ENCODE measurements at regions not wholly inside any gene's neighbourhood (a gene's known extent, or its start where the extent isn't known, plus 50 kb on each side); places are given as distances from the start of the nearest gene placed in this dataset.

DNA sequence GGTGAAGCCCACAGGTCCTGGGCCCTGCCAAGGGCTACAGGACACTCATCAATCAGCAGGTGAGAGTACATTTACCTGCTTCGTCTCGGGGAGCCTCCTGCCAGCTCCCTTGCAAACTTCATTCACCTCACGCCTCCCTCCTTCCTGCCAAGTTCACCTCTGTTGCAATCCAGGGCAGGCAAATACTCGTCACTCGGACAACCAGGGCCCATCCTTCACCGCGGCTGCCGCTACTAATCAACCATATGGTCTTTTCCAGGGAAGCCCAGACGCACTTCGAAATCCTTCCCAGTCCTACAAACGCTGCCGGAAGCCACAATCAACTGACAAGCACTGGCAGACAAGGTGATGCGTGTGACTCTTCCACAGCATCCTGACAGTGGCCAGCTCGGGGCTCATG is 200.7 kb upstream of the NSMCE3 start:
- dilution Hi-C loops (cut with MboI; ENCODE audit: extremely low pct_ligation_motif_present, low sequenced_read_pairs) (no loop called here), intact Hi-C loops (cut with micrococcal nuclease) (no loop called here)
- Histone ChIP-seq H3K36me3 (ENCODE audit: control insufficient read depth in 2 of 2, extremely low read depth in 1 of 2, insufficient read depth in 2 of 2, low read length in 2 of 2) (no peaks in the 10 kb centered on the region), H3K79me2 (ENCODE audit: control insufficient read depth, insufficient read depth, low read length) (no peaks in the 10 kb centered on the region), H4K20me1 (replicated peaks; ENCODE audit: control insufficient read depth, extremely low read depth, insufficient read depth, low read length) (no peaks in the 10 kb centered on the region), H3K9me1 (replicated peaks; ENCODE audit: control insufficient read depth, extremely low read depth, insufficient read depth, low read length) (no peaks in the 10 kb centered on the region), H3K4me3 (replicated peaks in 1 of 3; ENCODE audit: insufficient read depth in 1 of 3, low read depth in 1 of 3, low read length in 3 of 3) (no peak overlapping the region), H3K27ac (ENCODE audit: insufficient read depth, low read depth, low read length) (no peak overlapping the region), H2AFZ (ENCODE audit: low read depth, low read length) (no peak overlapping the region), H3K4me2 (ENCODE audit: insufficient read depth, low read length) (no peak overlapping the region), H3K27me3 (ENCODE audit: control insufficient read depth in 2 of 2, insufficient read depth in 2 of 2, low read length in 2 of 2) (no peaks in the 10 kb centered on the region), H3K9me3 (replicated peaks; ENCODE audit: control insufficient read depth, insufficient read depth, low read length) (no peaks in the 10 kb centered on the region), H3K4me1 (ENCODE audit: control insufficient read depth, extremely low read depth, insufficient read depth, low read length) (no peaks in the 10 kb centered on the region), H3K9ac (replicated peaks; ENCODE audit: extremely low read depth, insufficient read depth, low read length) (no peak overlapping the region)
- POLR2A ChIA-PET: no interaction called here
- FAIRE-seq: no peak
- TF ChIP-seq JUN (IDR thresholded peaks at IDR 0.05; ENCODE audit: borderline replicate concordance, insufficient read depth, insufficient read length, low read depth): no peak
- TF ChIP-seq, protein P1, sequence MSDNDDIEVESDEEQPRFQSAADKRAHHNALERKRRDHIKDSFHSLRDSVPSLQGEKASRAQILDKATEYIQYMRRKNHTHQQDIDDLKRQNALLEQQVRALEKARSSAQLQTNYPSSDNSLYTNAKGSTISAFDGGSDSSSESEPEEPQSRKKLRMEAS (IDR thresholded peaks at IDR 0.05; ENCODE audit: insufficient read depth, insufficient read length): no peak
- DNase-seq (ENCODE audit: low read depth, low spot score): no peak
- no TSS peak for BruUV-seq (replicated peaks)
- CTCF ChIA-PET: no interaction called here

DNA sequence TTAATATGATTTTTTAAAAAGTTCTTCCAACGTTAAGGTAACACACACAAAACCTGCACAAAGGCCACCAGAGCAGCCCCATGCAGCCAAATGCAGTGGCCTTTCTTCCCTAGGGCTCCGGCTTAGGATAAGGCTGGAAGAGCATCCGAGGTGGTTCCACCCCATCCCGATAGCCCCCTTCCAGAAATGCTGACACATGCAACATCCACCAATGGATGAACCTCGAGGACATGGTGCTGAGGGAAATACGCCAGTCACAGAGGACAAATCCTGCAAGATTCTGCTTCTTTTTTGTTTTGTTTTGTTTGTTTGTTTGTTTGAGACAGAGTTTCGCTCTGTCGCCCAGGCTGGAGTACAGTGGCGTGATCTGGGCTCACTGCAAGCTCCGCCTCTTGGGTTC is 199.3 kb upstream of the NSMCE3 start:
- Histone ChIP-seq H2AFZ (ENCODE audit: low read depth, low read length) (no peak overlapping the region), H3K9me1 (replicated peaks; ENCODE audit: control insufficient read depth, extremely low read depth, insufficient read depth, low read length) (no peaks in the 10 kb centered on the region), H3K27ac (ENCODE audit: insufficient read depth, low read depth, low read length) (no peak overlapping the region), H3K27me3 (ENCODE audit: control insufficient read depth in 2 of 2, insufficient read depth in 2 of 2, low read length in 2 of 2) (no peaks in the 10 kb centered on the region), H3K79me2 (ENCODE audit: control insufficient read depth, insufficient read depth, low read length) (no peaks in the 10 kb centered on the region), H3K4me3 (replicated peaks in 1 of 3; ENCODE audit: insufficient read depth in 1 of 3, low read depth in 1 of 3, low read length in 3 of 3) (no peak overlapping the region), H3K36me3 (ENCODE audit: control insufficient read depth in 2 of 2, extremely low read depth in 1 of 2, insufficient read depth in 2 of 2, low read length in 2 of 2) (no peaks in the 10 kb centered on the region), H3K9me3 (replicated peaks; ENCODE audit: control insufficient read depth, insufficient read depth, low read length) (no peaks in the 10 kb centered on the region), H3K9ac (replicated peaks; ENCODE audit: extremely low read depth, insufficient read depth, low read length) (no peak overlapping the region), H4K20me1 (replicated peaks; ENCODE audit: control insufficient read depth, extremely low read depth, insufficient read depth, low read length) (no peaks in the 10 kb centered on the region), H3K4me2 (ENCODE audit: insufficient read depth, low read length) (no peak overlapping the region), H3K4me1 (ENCODE audit: control insufficient read depth, extremely low read depth, insufficient read depth, low read length) (no peaks in the 10 kb centered on the region)
- dilution Hi-C loops (cut with MboI; ENCODE audit: extremely low pct_ligation_motif_present, low sequenced_read_pairs): no loop called here
- POLR2A ChIA-PET: no interaction called here
- intact Hi-C loops (cut with micrococcal nuclease): no loop called here
- CTCF ChIA-PET: no interaction called here
- FAIRE-seq (no peak), DNase-seq (ENCODE audit: low read depth, low spot score) (no peak)
- TF ChIP-seq MYC (IDR thresholded peaks at IDR 0.05; ENCODE audit: low read depth, low read length) (no peak), EZH2 (IDR thresholded peaks at IDR 0.05; ENCODE audit: borderline replicate concordance, low read depth, low read length, severe bottlenecking) (no peak), FOS (IDR thresholded peaks at IDR 0.05; ENCODE audit: borderline replicate concordance, insufficient read depth, low read length) (no peak), GATA2 (IDR thresholded peaks at IDR 0.05; ENCODE audit: insufficient read depth, insufficient read length, low read depth, low read length) (no peak), JUN (IDR thresholded peaks at IDR 0.05; ENCODE audit: borderline replicate concordance, insufficient read depth, insufficient read length, low read depth) (no peak), POLR2AphosphoS5 (IDR thresholded peaks at IDR 0.05; ENCODE audit: insufficient read depth, low read depth, low read length) (no peak), POLR2A (IDR thresholded peaks at IDR 0.05; ENCODE audit: low read depth, low read length) (no peak)
- TF ChIP-seq, protein P2, sequence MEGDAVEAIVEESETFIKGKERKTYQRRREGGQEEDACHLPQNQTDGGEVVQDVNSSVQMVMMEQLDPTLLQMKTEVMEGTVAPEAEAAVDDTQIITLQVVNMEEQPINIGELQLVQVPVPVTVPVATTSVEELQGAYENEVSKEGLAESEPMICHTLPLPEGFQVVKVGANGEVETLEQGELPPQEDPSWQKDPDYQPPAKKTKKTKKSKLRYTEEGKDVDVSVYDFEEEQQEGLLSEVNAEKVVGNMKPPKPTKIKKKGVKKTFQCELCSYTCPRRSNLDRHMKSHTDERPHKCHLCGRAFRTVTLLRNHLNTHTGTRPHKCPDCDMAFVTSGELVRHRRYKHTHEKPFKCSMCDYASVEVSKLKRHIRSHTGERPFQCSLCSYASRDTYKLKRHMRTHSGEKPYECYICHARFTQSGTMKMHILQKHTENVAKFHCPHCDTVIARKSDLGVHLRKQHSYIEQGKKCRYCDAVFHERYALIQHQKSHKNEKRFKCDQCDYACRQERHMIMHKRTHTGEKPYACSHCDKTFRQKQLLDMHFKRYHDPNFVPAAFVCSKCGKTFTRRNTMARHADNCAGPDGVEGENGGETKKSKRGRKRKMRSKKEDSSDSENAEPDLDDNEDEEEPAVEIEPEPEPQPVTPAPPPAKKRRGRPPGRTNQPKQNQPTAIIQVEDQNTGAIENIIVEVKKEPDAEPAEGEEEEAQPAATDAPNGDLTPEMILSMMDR (IDR thresholded peaks at IDR 0.05; ENCODE audit: extremely low read depth in 1 of 2, insufficient read depth in 1 of 2, low read depth in 1 of 2, low read length in 2 of 2): no peak
- TF ChIP-seq, protein P1 (IDR thresholded peaks at IDR 0.05; ENCODE audit: insufficient read depth, insufficient read length): no peak
- no TSS peak for BruUV-seq (replicated peaks)
